K562 (cell line): ENCODE measurements at regions not wholly inside any gene's neighbourhood (a gene's known extent, or its start where the extent isn't known, plus 50 kb on each side); places are given as distances from the start of the nearest gene placed in this dataset.

Experiments
- ATAC-seq: fragments of 200-7000 bp; cut with Tn5 transposase; 3 replicates; pipeline ENCODE4 v1.9.1; 2020; ENCODE audit warnings: moderate library complexity
- BruUV-seq: library from RNA; stranded (reverse); fragments of 400-500 nt; replicated peaks from 2 replicates; lab custom pipeline; 2021; lab: Mats Ljungman, UMichigan
- CTCF ChIA-PET: fragments of 300-600 bp; formaldehyde crosslinking; extraction: SDS; loops from one replicate; lab custom pipeline; 2021; ENCODE audit warnings: low intra/inter-chr PET ratio; lab: Yijun Ruan, JAX
- POLR2A ChIA-PET: fragments of 300-600, 350-650 bp; sonication (Branson Sonifier 250); formaldehyde crosslinking; extraction: SDS; loops from one replicate; lab custom pipeline; 2021; ENCODE audit warnings: antibody characterized with exemption, inconsistent platforms; lab: Yijun Ruan, JAX
- DNase-seq, 4 experiments: peaks; one replicate each; pipeline versions ENCODE4 v3.0.0 to v3.0.0-alpha.2; 2011 to 2018; ENCODE audit warnings: low spot score in 3 of 4, mixed read lengths in 3 of 4; ENCODE audit errors: extremely low read depth in 1 of 4
- FAIRE-seq: peaks from 2 replicates; lab custom pipeline; 2011; peaks lifted over from hg19 to GRCh38; lab: Jason Lieb, UNC
- H2AFZ ChIP-seq: 2 replicates; pipeline ENCODE4 v1.6.0; 2011; ENCODE audit warnings: low read depth, low read length, control low read depth, inconsistent platforms
- H3K27ac ChIP-seq: fragments of 200-600 bp; 3 replicates; pipeline ENCODE4 v1.8.0; 2011; ENCODE audit warnings: low read depth, mild to moderate bottlenecking, control low read depth, inconsistent platforms, low read length, moderate library complexity, mixed read lengths; ENCODE audit errors: extremely low read depth
- H3K27me3 ChIP-seq, 2 experiments: fragments of 300-600 bp in 1 of 2; 2 replicates in 1 of 2; 3 replicates in 1 of 2; pipeline versions ENCODE4 v1.6.0 to v1.8.0; 2011; ENCODE audit warnings: inconsistent platforms in 2 of 2, low read length in 2 of 2, mild to moderate bottlenecking in 1 of 2, mixed read lengths in 1 of 2, moderate library complexity in 1 of 2; ENCODE audit not compliant: control insufficient read depth in 2 of 2, insufficient read depth in 2 of 2
- H3K36me3 ChIP-seq: fragments of 300-600 bp; 3 replicates; pipeline ENCODE4 v1.8.0; 2011; ENCODE audit warnings: mild to moderate bottlenecking, low read length, inconsistent platforms; ENCODE audit not compliant: control insufficient read depth, insufficient read depth
- H3K4me1 ChIP-seq, 2 experiments: fragments of 200-600 bp in 1 of 2; replicated peaks in 1 of 2; 2 replicates in 1 of 2; 3 replicates in 1 of 2; pipeline versions ENCODE4 v1.5.1 to v1.8.0; 2011; ENCODE audit warnings: inconsistent platforms in 2 of 2, low read length in 2 of 2, mild to moderate bottlenecking in 1 of 2, mixed read lengths in 1 of 2, moderate library complexity in 1 of 2; ENCODE audit not compliant: control insufficient read depth in 2 of 2, insufficient read depth in 2 of 2
- H3K4me2 ChIP-seq: 2 replicates; pipeline ENCODE4 v1.6.1; 2011; ENCODE audit warnings: low read length, control low read depth, inconsistent platforms, mixed read lengths; ENCODE audit not compliant: insufficient read depth
- H3K4me3 ChIP-seq: fragments of 200-600 bp; sonication (generic), shearing (Covaris generic); 2 replicates; pipeline ENCODE4 v1.5.1; 2016; ENCODE audit warnings: control low read depth, inconsistent platforms
- H3K79me2 ChIP-seq: fragments of 200-600 bp; 3 replicates; pipeline ENCODE4 v1.8.0; 2011; ENCODE audit warnings: low read length, inconsistent platforms; ENCODE audit not compliant: control insufficient read depth, insufficient read depth
- H3K9ac ChIP-seq, 2 experiments: 2 replicates each; pipeline versions ENCODE4 v1.6.0 to v1.6.1; 2011; ENCODE audit warnings: low read depth in 2 of 2, low read length in 2 of 2, control low read depth in 1 of 2, inconsistent platforms in 1 of 2, mild to moderate bottlenecking in 1 of 2, mixed read lengths in 1 of 2; ENCODE audit not compliant: insufficient read depth in 1 of 2
- H3K9me1 ChIP-seq: one replicate; pipeline ENCODE4 v1.6.0; 2011; ENCODE audit warnings: inconsistent platforms, mild to moderate bottlenecking, low read length, moderate library complexity; ENCODE audit not compliant: control insufficient read depth, insufficient read depth
- H3K9me3 ChIP-seq: replicated peaks from 2 replicates; pipeline ENCODE4 v1.5.1; 2011; ENCODE audit warnings: low read depth, low read length, inconsistent platforms; ENCODE audit not compliant: control insufficient read depth, insufficient read depth
- H4K20me1 ChIP-seq: replicated peaks from 2 replicates; pipeline ENCODE4 v1.6.1; 2011; ENCODE audit warnings: low read length, inconsistent platforms, mixed read lengths; ENCODE audit not compliant: control insufficient read depth, insufficient read depth
- FOXK2 ChIP-seq, 2 experiments: fragments of 450-650 bp; IDR thresholded peaks in 1 of 2; conservative IDR thresholded peaks in 1 of 2; 2 replicates each; pipeline ENCODE4 v1.6.1; 2016; ENCODE audit warnings: low read depth in 2 of 2, mild to moderate bottlenecking in 1 of 2
- KDM1A ChIP-seq, 2 experiments: fragments of 450-650 bp; IDR thresholded peaks; 2 replicates each; pipeline ENCODE4 v1.6.1; 2016; ENCODE audit warnings: mild to moderate bottlenecking in 2 of 2
- POLR2A ChIP-seq: fragments of 450-650 bp; conservative IDR thresholded peaks from 2 replicates; pipeline ENCODE4 v1.6.1; 2016
- RAD21 ChIP-seq, 2 experiments: fragments of 250-450 bp in 1 of 2; fragments of 450-650 bp in 1 of 2; sonication (Bioruptor Pico) in 1 of 2; formaldehyde crosslinking in 1 of 2; IDR thresholded peaks in 1 of 2; conservative IDR thresholded peaks in 1 of 2; 2 replicates each; pipeline versions ENCODE4 v1.4.0 to v1.8.0; 2020 to 2022; ENCODE audit warnings: mild to moderate bottlenecking in 2 of 2, moderate library complexity in 1 of 2
- TGIF2 ChIP-seq: sonication (generic); formaldehyde crosslinking; IDR thresholded peaks from 2 replicates; pipeline ENCODE4 v1.8.1; 2022; ENCODE audit warnings: mild to moderate bottlenecking, missing genetic modification reagents, moderate library complexity
- ZBTB12 ChIP-seq: fragments of 250-450 bp; sonication (Bioruptor Pico); IDR thresholded peaks from 2 replicates; pipeline ENCODE4 v1.4.0; 2020
- ZNF146 ChIP-seq: IDR thresholded peaks from one replicate; pipeline ENCODE4 v1.6.1; 2018; ENCODE audit warnings: missing compliant biosample characterization; ENCODE audit not compliant: unreplicated experiment
- ZNF184 ChIP-seq: sonication (generic); formaldehyde crosslinking; IDR thresholded peaks from 2 replicates; pipeline ENCODE4 v1.5.0; 2020; ENCODE audit warnings: missing genetic modification reagents
- WGBS: fragments of 100-300 bp; shearing (Covaris generic); methylation state at CpG from one replicate; pipeline ENCODE4 v1.1.6; 2016; ENCODE audit warnings: low coverage, mixed read lengths; ENCODE audit not compliant: insufficient coverage; ENCODE audit errors: missing lambda C conversion rate; 5-methylcytosine and 5-hydroxymethylcytosine counted together
- in situ Hi-C: fragments of 300-500 bp; cut with MboI; formaldehyde crosslinking; loops from 4 replicates; pipeline ENCODE4 v1.15.0; 2018; ENCODE audit warnings: inconsistent platforms, mixed read lengths
- intact Hi-C: fragments of 100-400 bp; cut with micrococcal nuclease; formaldehyde crosslinking; loops from 2 replicates; pipeline ENCODE4 v1.14.2; 2022
- TF ChIP-seq, protein P1 (sequence below): sonication (generic); formaldehyde crosslinking; IDR thresholded peaks from 2 replicates; pipeline ENCODE4 v1.9.0; 2022; ENCODE audit warnings: mild to moderate bottlenecking, missing genetic modification reagents
- TF ChIP-seq, protein P2 (sequence below), 2 experiments: IDR thresholded peaks in 1 of 2; conservative IDR thresholded peaks in 1 of 2; 2 replicates each; pipeline ENCODE4 v1.6.1; 2016; ENCODE audit warnings: low read depth in 2 of 2, mild to moderate bottlenecking in 1 of 2, missing compliant biosample characterization in 1 of 2, missing genetic modification characterization in 1 of 2, moderate library complexity in 1 of 2

- no peaks in the 10 kb centered on the region for H3K4me1 ChIP-seq
- no peaks in the 10 kb centered on the region for H3K36me3 ChIP-seq
- H3K79me2 ChIP-seq: no peaks in the 10 kb centered on the region
- DNase-seq: no peak
- H4K20me1 ChIP-seq: no peaks in the 10 kb centered on the region
- no peak overlapping the region for H3K4me3 ChIP-seq
- ChIA-PET CTCF (no interaction called here), POLR2A (no interaction called here)
- WGBS: 0% methylated on average over 1 of the region's 1 CpG
- no peaks in the 10 kb centered on the region for H3K9me3 ChIP-seq
- no peak for ATAC-seq
- no peak for FAIRE-seq
- intact Hi-C loops: no loop called here
- no TSS peak for BruUV-seq
- H3K9ac ChIP-seq: no peak overlapping the region
- H3K27ac ChIP-seq: no peak overlapping the region
- in situ Hi-C loops: no loop called here
- no peak overlapping the region for H2AFZ ChIP-seq
- no peak overlapping the region for H3K4me2 ChIP-seq
- H3K27me3 ChIP-seq: no peaks in the 10 kb centered on the region
- no peak for TF ChIP-seq ZNF146 (CRISPR knock-in tag)
- no peak for TF ChIP-seq ZNF184 (CRISPR knock-in tag)
- TF ChIP-seq POLR2A: no peak
- no peak for TF ChIP-seq ZBTB12 (CRISPR knock-in tag)
- TF ChIP-seq, protein P1, sequence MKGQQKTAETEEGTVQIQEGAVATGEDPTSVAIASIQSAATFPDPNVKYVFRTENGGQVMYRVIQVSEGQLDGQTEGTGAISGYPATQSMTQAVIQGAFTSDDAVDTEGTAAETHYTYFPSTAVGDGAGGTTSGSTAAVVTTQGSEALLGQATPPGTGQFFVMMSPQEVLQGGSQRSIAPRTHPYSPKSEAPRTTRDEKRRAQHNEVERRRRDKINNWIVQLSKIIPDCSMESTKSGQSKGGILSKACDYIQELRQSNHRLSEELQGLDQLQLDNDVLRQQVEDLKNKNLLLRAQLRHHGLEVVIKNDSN (CRISPR knock-in tag): no peak
- TF ChIP-seq, protein P2, sequence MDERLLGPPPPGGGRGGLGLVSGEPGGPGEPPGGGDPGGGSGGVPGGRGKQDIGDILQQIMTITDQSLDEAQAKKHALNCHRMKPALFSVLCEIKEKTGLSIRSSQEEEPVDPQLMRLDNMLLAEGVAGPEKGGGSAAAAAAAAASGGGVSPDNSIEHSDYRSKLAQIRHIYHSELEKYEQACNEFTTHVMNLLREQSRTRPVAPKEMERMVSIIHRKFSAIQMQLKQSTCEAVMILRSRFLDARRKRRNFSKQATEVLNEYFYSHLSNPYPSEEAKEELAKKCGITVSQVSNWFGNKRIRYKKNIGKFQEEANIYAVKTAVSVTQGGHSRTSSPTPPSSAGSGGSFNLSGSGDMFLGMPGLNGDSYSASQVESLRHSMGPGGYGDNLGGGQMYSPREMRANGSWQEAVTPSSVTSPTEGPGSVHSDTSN (CRISPR knock-in tag; IDR thresholded peaks at IDR 0.05; ENCODE audit: low read depth): no peak
- TF ChIP-seq, protein P2 (tag; conservative IDR thresholded peaks at IDR 0.05; ENCODE audit: low read depth): no peak
- no peak for TF ChIP-seq TGIF2
- no peak for TF ChIP-seq RAD21 (CRISPR knock-in tag; conservative IDR thresholded peaks at IDR 0.05 in 1 of 2, IDR thresholded peaks at IDR 0.05 in 1 of 2)
- no peak for TF ChIP-seq FOXK2 (conservative IDR thresholded peaks at IDR 0.05 in 1 of 2, IDR thresholded peaks at IDR 0.05 in 1 of 2; ENCODE audit: low read depth in 2 of 2)
- TF ChIP-seq KDM1A (IDR thresholded peaks at IDR 0.05): no peak
- H3K9me1 ChIP-seq: no peaks in the 10 kb centered on the region
Observed at GRCh38 chrX:42017971-42018370, 94.6 kb upstream of the CASK start.
